Right atrium auricular region (tissue), 2 donors: ENCODE measurements at regions not wholly inside any gene's neighbourhood (a gene's known extent, or its start where the extent isn't known, plus 50 kb on each side); places are given as distances from the start of the nearest gene placed in this dataset.
"Not testable (repeated sequence)": the region's sequence is repeated elsewhere in the genome, so short reads cannot be mapped to it uniquely, and the experiment has no call there.

ENCODE experiments used
- DNase-seq: peaks from one replicate; pipeline ENCODE4 v3.0.0-alpha.2; 2019; ENCODE audit warnings: low spot score
- H3K27ac ChIP-seq, 2 donors: fragments of 200-600 bp; sonication (generic); 1 replicate in 1 of 2; 2 replicates in 1 of 2; pipeline ENCODE4 v1.5.1; 2016 to 2019
- H3K27me3 ChIP-seq, 2 donors: fragments of 200-600 bp; sonication (generic); one replicate each; pipeline versions ENCODE4 v1.5.1 to v1.6.0; 2017 to 2019
- H3K36me3 ChIP-seq: fragments of 200-600 bp; sonication (generic); one replicate; pipeline ENCODE4 v1.5.1; 2016
- H3K4me1 ChIP-seq, 2 donors: fragments of 200-600 bp; sonication (generic); one replicate each; pipeline versions ENCODE4 v1.5.1 to v1.6.0; 2017 to 2019
- H3K4me3 ChIP-seq, 2 donors: fragments of 200-600 bp; sonication (generic); 1 replicate in 1 of 2; 2 replicates in 1 of 2; pipeline ENCODE4 v1.5.1; 2017 to 2019; ENCODE audit warnings: mild to moderate bottlenecking in 1 of 2, moderate library complexity in 1 of 2
- H3K9me3 ChIP-seq, 2 donors: fragments of 200-600 bp; sonication (generic); one replicate each; pipeline ENCODE4 v1.5.1; 2019
- TF ChIP-seq, protein P1 (sequence below), 2 donors: fragments of 200-600 bp; sonication (generic); IDR thresholded peaks; one replicate each; pipeline ENCODE4 v1.5.1; 2019; ENCODE audit warnings: antibody characterized with exemption in 2 of 2

DNA sequence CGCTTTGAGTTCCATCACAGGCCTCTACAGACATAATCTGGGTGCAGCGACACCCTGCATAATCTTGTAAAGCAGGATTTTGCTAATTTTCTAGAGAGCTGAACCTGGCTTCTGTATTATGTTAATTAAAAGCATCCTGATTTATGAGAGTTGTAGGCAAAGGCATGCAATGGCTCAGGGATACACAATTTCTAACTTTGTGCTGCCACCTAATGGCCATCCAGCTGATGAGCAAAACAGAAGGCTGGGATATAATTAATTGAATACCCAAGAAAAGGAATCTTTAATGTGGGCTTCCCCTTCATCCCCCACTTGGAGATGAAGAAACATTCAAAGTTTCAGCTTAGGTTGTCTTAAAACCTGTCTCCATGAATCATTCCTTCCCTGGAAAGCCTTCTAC lies 78.1 kb downstream of the BMP15 start:
- Histone ChIP-seq H3K36me3 (no peaks in the 10 kb centered on the region), H3K4me3 (no peak overlapping the region), H3K27ac (no peak overlapping the region), H3K27me3 (no peaks in the 10 kb centered on the region), H3K9me3 (no peaks in the 10 kb centered on the region), H3K4me1 (no peaks in the 10 kb centered on the region)
- DNase-seq, result no peak
- TF ChIP-seq, protein P1, sequence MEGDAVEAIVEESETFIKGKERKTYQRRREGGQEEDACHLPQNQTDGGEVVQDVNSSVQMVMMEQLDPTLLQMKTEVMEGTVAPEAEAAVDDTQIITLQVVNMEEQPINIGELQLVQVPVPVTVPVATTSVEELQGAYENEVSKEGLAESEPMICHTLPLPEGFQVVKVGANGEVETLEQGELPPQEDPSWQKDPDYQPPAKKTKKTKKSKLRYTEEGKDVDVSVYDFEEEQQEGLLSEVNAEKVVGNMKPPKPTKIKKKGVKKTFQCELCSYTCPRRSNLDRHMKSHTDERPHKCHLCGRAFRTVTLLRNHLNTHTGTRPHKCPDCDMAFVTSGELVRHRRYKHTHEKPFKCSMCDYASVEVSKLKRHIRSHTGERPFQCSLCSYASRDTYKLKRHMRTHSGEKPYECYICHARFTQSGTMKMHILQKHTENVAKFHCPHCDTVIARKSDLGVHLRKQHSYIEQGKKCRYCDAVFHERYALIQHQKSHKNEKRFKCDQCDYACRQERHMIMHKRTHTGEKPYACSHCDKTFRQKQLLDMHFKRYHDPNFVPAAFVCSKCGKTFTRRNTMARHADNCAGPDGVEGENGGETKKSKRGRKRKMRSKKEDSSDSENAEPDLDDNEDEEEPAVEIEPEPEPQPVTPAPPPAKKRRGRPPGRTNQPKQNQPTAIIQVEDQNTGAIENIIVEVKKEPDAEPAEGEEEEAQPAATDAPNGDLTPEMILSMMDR (IDR thresholded peaks at IDR 0.05), result peak; percentile 42 to 75

DNA sequence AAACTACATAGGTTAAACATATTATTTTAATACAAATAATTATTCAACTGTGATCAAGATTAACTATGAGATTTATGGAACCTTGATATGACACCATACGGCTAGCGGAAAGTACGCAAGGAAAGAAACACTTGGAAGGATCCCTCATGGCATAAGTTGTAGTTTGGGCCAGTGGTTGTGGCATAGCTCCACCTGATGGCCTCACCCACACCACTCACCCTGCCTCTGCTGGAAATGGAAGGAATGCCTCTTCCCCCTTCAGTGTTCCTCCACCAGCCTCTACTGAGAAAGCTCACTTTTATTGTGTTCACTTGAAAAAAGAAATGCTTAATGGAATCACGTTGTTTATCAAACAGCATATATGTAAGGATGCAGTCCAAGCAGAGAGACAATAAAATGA lies 86.4 kb downstream of the BMP15 start:
- H3K4me3 ChIP-seq, result no peak overlapping the region
- H3K4me1 ChIP-seq, result no peaks in the 10 kb centered on the region
- no peak overlapping the region for H3K27ac ChIP-seq
- TF ChIP-seq, protein P1 (IDR thresholded peaks at IDR 0.05), result no peak
- no peaks in the 10 kb centered on the region for H3K9me3 ChIP-seq
- no peaks in the 10 kb centered on the region for H3K27me3 ChIP-seq
- H3K36me3 ChIP-seq, result no peaks in the 10 kb centered on the region
- DNase-seq, result no peak

DNA sequence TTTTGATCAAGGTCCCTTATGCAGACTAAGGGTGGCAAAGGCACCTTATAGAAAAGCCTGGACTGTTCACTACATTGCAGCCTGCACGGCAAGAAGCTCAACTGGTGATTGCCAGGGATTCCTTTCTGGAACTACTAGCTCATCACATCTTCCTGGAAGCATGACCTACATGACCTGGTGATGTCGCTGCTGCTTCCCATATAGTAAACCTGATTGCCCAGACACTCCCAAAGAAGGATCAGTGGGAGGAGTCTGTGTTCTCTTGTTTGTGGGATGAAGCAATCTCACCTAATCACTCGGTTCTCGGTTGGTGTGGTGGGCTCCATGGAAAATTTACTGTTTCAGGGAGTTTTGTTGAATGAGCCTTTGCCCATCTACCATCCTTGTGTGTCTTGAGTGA lies 89.8 kb downstream of the BMP15 start:
- not testable (repeated sequence) for H3K4me1 ChIP-seq, H3K9me3 ChIP-seq, DNase-seq, H3K36me3 ChIP-seq, H3K27me3 ChIP-seq, H3K4me3 ChIP-seq, H3K27ac ChIP-seq

DNA sequence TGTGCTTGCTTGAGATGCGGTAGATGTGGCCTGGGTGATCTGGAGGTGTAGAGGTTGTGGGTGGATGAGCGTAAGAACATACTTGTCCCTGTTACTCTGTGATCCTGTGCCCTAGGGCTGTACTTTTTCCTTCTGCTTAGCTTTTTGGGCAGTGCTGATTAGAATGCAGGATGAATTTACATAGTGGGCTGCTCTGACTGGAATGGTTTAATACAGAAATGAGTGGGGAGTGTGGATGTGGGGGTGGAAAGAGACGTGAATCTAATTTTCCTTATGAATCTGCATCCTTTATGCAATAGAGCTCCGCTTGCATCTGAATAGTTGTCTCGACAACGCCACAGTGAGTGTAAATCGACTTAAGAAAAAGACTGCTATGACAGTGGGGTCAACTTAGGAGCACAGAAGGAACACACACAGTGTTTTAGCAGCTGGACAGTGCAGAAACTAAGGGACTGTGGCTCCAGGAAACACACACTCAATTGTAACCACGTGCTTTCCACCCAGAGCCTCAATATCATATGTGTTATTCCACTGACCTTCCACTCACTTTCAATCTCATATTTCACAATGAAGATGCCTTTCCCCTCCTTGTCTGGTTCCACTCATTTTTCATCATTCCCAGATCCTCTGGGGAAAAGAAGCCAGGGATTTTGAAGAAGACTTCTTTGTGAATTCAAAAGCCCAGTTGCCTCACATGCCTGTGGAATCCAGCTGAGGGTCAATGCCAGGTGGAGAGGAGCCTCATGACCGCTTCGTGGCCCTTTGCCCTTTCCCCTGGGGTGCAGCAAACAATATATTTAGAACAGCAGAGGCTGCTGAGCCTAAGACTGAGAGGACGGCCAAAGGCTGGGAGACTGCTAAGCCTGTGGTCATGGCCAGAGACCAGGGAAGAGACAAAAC lies 91.4 kb downstream of the BMP15 start:
- not testable (repeated sequence) for H3K4me3 ChIP-seq, H3K9me3 ChIP-seq, DNase-seq, H3K27ac ChIP-seq, H3K4me1 ChIP-seq, H3K36me3 ChIP-seq, H3K27me3 ChIP-seq

DNA sequence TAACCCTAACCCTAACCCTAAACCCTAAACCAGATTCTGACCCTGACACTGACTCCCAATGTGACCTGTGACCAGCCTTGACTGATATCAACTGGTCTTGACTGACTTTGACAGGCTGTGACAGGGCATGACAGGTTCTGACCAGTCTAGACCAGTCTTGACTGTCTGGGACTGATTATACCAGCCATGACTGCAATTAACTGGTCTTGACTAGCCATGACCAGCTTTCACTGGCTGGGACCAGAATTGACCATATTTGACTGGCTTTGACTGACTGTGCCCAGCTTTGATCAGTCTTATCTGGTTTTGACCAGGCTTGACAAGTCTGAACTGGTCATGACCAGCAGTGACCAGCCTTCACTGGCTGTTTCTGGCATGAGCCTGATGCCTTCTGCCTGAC lies 95.5 kb downstream of the BMP15 start:
- Histone ChIP-seq H3K36me3 (no peaks in the 10 kb centered on the region), H3K4me3 (no peak overlapping the region), H3K9me3 (no peaks in the 10 kb centered on the region), H3K27me3 (no peaks in the 10 kb centered on the region), H3K27ac (no peak overlapping the region), H3K4me1 (no peaks in the 10 kb centered on the region)
- TF ChIP-seq, protein P1 (IDR thresholded peaks at IDR 0.05), result no peak
- no peak for DNase-seq

DNA sequence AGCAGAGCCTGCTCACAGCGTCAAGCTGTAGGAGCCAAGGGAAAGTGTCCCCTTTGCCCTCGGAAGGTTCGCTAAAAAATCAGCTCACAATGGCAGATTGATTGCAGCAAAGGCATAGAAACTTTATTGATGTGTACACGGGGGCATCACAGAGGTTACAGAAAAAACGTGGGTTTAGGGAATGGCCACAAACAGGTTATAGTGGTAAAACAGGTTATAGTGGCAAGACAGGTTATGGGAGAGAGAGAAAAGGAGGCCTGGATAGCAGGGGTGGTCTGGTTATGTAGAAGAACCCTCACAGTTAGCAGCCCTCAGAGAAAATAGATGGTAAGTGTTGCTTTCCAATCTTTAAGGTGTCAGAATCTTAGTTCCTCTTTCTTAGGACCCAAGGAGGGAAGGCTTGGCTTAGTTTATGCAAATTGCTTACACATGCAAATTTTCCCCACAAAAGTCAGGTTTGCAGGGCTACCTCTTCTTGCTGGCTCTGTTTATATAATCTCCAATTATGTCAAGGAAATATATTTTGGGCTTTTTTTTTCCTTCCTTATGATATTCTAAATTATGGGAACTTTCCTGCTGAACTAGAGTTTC lies 113.7 kb downstream of the BMP15 start:
- H3K27me3 ChIP-seq, result no peaks in the 10 kb centered on the region
- H3K4me1 ChIP-seq, result no peaks in the 10 kb centered on the region
- no peaks in the 10 kb centered on the region for H3K9me3 ChIP-seq
- no peaks in the 10 kb centered on the region for H3K36me3 ChIP-seq
- no peak overlapping the region for H3K27ac ChIP-seq
- TF ChIP-seq, protein P1 (IDR thresholded peaks at IDR 0.05), result no peak
- H3K4me3 ChIP-seq, result no peak overlapping the region
- no peak for DNase-seq
